Neural progenitor cell (in vitro differentiated cells): ENCODE measurements at regions not wholly inside any gene's neighbourhood (a gene's known extent, or its start where the extent isn't known, plus 50 kb on each side); places are given as distances from the start of the nearest gene placed in this dataset.

ENCODE experiments used
- EZH2 ChIP-seq: fragments of 200-600 bp; sonication (generic); IDR thresholded peaks from 2 replicates; pipeline ENCODE4 v1.6.1; 2017; ENCODE audit warnings: antibody characterized with exemption, mild to moderate bottlenecking, moderate library complexity
- TF ChIP-seq, protein P1 (sequence below): fragments of 200-600 bp; sonication (generic); IDR thresholded peaks from 2 replicates; pipeline ENCODE4 v1.5.1; 2017; ENCODE audit warnings: antibody characterized with exemption, mild to moderate bottlenecking

GRCh38 chr5:89449392-89450148 is 566.6 kb upstream of the MEF2C start:
- TF ChIP-seq, protein P1, sequence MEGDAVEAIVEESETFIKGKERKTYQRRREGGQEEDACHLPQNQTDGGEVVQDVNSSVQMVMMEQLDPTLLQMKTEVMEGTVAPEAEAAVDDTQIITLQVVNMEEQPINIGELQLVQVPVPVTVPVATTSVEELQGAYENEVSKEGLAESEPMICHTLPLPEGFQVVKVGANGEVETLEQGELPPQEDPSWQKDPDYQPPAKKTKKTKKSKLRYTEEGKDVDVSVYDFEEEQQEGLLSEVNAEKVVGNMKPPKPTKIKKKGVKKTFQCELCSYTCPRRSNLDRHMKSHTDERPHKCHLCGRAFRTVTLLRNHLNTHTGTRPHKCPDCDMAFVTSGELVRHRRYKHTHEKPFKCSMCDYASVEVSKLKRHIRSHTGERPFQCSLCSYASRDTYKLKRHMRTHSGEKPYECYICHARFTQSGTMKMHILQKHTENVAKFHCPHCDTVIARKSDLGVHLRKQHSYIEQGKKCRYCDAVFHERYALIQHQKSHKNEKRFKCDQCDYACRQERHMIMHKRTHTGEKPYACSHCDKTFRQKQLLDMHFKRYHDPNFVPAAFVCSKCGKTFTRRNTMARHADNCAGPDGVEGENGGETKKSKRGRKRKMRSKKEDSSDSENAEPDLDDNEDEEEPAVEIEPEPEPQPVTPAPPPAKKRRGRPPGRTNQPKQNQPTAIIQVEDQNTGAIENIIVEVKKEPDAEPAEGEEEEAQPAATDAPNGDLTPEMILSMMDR, result no peak
- no peak for TF ChIP-seq EZH2
